ENCODE measurements at regions not wholly inside any gene's neighbourhood (a gene's known extent, or its start where the extent isn't known, plus 50 kb on each side); places are given as distances from the start of the nearest gene placed in this dataset.
"Not testable (repeated sequence)": the region's sequence is repeated elsewhere in the genome, so short reads cannot be mapped to it uniquely, and the experiment has no call there.

GRCh38 chr5:90047113-90047512, 362.4 kb downstream of the CETN3 start:
- Histone ChIP-seq H2BK12ac (ENCODE audit: low read length) (no peak overlapping the region), H3K27me3 (ENCODE audit: control insufficient read depth in 3 of 3, insufficient read depth in 3 of 3, low read depth in 1 of 3, low read length in 3 of 3) (no peaks in the 10 kb centered on the region), H4K8ac (ENCODE audit: low read depth, low read length) (no peak overlapping the region), H4K91ac (ENCODE audit: low read depth, low read length, poor library complexity) (no peak overlapping the region), H3K9me3 (replicated peaks in 1 of 2; ENCODE audit: control insufficient read depth in 2 of 2, insufficient read depth in 1 of 2, low read depth in 1 of 2, low read length in 2 of 2) (peaks cover 0 to 3% of the 10 kb centered on the region in 2 donors), H2BK120ac (ENCODE audit: low read depth, low read length) (no peak overlapping the region), H3K4me3 (ENCODE audit: low read length in 2 of 2) (no peak overlapping the region), H2AFZ (ENCODE audit: low read length) (no peak overlapping the region), H3K27ac (replicated peaks; ENCODE audit: low read length) (no peak overlapping the region), H2AK5ac (ENCODE audit: low read depth, low read length) (no peak overlapping the region), H2BK5ac (ENCODE audit: low read length) (no peak overlapping the region), H3K79me1 (ENCODE audit: low read depth, low read length) (no peaks in the 10 kb centered on the region), H2BK15ac (ENCODE audit: low read length) (no peak overlapping the region), H3K14ac (ENCODE audit: low read length) (no peak overlapping the region), H3K4ac (ENCODE audit: low read length) (no peak overlapping the region), H3K9ac (ENCODE audit: low read depth, low read length, poor library complexity) (no peak overlapping the region), H3K4me2 (ENCODE audit: insufficient read depth, low read length, poor library complexity, severe bottlenecking) (no peak overlapping the region), H3K23ac (ENCODE audit: low read depth, low read length, poor library complexity) (no peak overlapping the region), H3K18ac (ENCODE audit: low read length) (no peak overlapping the region), H3K36me3 (replicated peaks in 1 of 2; ENCODE audit: control insufficient read depth in 2 of 2, insufficient read depth in 2 of 2, low read length in 2 of 2) (no peaks in the 10 kb centered on the region), H3K4me1 (ENCODE audit: control insufficient read depth in 2 of 2, insufficient read depth in 1 of 2, low read depth in 1 of 2, low read length in 2 of 2) (no peaks in the 10 kb centered on the region)
- no CpG with 5 or more reads among the region's 5 CpGs for WGBS, 2 donors (ENCODE audit: extremely low coverage in 2 of 2, insufficient read length in 2 of 2, insufficient replicate concordance in 1 of 2)
- DNase-seq (ENCODE audit: low spot score): no peak

GRCh38 chr5:90040082-90040481, 369.5 kb downstream of the CETN3 start:
- H3K9me3 ChIP-seq (replicated peaks in 1 of 2; ENCODE audit: control insufficient read depth in 2 of 2, insufficient read depth in 1 of 2, low read depth in 1 of 2, low read length in 2 of 2); H2BK120ac ChIP-seq (ENCODE audit: low read depth, low read length); H3K36me3 ChIP-seq (replicated peaks in 1 of 2; ENCODE audit: control insufficient read depth in 2 of 2, insufficient read depth in 2 of 2, low read length in 2 of 2); H4K8ac ChIP-seq (ENCODE audit: low read depth, low read length); H3K4me3 ChIP-seq (ENCODE audit: low read length in 2 of 2); H3K27ac ChIP-seq (replicated peaks; ENCODE audit: low read length); H3K27me3 ChIP-seq (ENCODE audit: control insufficient read depth in 3 of 3, insufficient read depth in 3 of 3, low read depth in 1 of 3, low read length in 3 of 3); H3K18ac ChIP-seq (ENCODE audit: low read length); H2AFZ ChIP-seq (ENCODE audit: low read length); H2BK5ac ChIP-seq (ENCODE audit: low read length); H3K23ac ChIP-seq (ENCODE audit: low read depth, low read length, poor library complexity); H3K79me1 ChIP-seq (ENCODE audit: low read depth, low read length); DNase-seq (ENCODE audit: low spot score); H3K4me1 ChIP-seq (ENCODE audit: control insufficient read depth in 2 of 2, insufficient read depth in 1 of 2, low read depth in 1 of 2, low read length in 2 of 2); H2BK15ac ChIP-seq (ENCODE audit: low read length); H3K4me2 ChIP-seq (ENCODE audit: insufficient read depth, low read length, poor library complexity, severe bottlenecking); H2AK5ac ChIP-seq (ENCODE audit: low read depth, low read length); H3K9ac ChIP-seq (ENCODE audit: low read depth, low read length, poor library complexity); H3K4ac ChIP-seq (ENCODE audit: low read length); H3K14ac ChIP-seq (ENCODE audit: low read length); H4K91ac ChIP-seq (ENCODE audit: low read depth, low read length, poor library complexity); H2BK12ac ChIP-seq (ENCODE audit: low read length): not testable (repeated sequence)
- no CpG with 5 or more reads among the region's 4 CpGs for WGBS, 2 donors (ENCODE audit: extremely low coverage in 2 of 2, insufficient read length in 2 of 2, insufficient replicate concordance in 1 of 2)

DNA sequence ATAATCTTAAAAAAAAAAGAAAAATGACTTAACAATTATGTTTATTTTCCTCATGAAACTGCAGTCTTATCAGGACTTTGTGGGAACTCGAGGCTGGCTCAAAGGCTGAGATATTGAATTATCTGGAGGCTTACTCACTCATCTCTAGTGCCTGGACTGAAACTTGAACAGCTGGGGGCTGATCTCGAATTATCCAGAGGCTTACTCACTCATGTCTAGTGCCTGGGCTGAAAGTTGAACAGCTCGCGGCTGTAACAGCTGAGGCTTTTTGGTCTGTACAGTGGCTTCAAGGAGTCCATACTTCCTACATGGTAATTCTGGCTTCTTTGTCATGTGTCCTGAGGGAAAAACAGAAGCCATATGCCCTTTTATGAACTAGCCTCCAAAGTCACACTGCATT, 371.9 kb downstream of the CETN3 start:
- no peaks in the 10 kb centered on the region for H3K79me1 ChIP-seq (ENCODE audit: low read depth, low read length)
- H3K9ac ChIP-seq (ENCODE audit: low read depth, low read length, poor library complexity): no peak overlapping the region
- H2AK5ac ChIP-seq (ENCODE audit: low read depth, low read length): no peak overlapping the region
- WGBS, 2 donors (ENCODE audit: extremely low coverage in 2 of 2, insufficient read length in 2 of 2, insufficient replicate concordance in 1 of 2): no CpG with 5 or more reads among the region's 4 CpGs
- H2BK15ac ChIP-seq (ENCODE audit: low read length): no peak overlapping the region
- no peaks in the 10 kb centered on the region for H3K27me3 ChIP-seq (ENCODE audit: control insufficient read depth in 3 of 3, insufficient read depth in 3 of 3, low read depth in 1 of 3, low read length in 3 of 3)
- H3K27ac ChIP-seq (replicated peaks; ENCODE audit: low read length): no peak overlapping the region
- H3K23ac ChIP-seq (ENCODE audit: low read depth, low read length, poor library complexity): no peak overlapping the region
- H3K9me3 ChIP-seq (replicated peaks in 1 of 2; ENCODE audit: control insufficient read depth in 2 of 2, insufficient read depth in 1 of 2, low read depth in 1 of 2, low read length in 2 of 2): no peaks in the 10 kb centered on the region
- no peaks in the 10 kb centered on the region for H3K36me3 ChIP-seq (replicated peaks in 1 of 2; ENCODE audit: control insufficient read depth in 2 of 2, insufficient read depth in 2 of 2, low read length in 2 of 2)
- H3K14ac ChIP-seq (ENCODE audit: low read length): no peak overlapping the region
- H4K8ac ChIP-seq (ENCODE audit: low read depth, low read length): no peak overlapping the region
- H2BK12ac ChIP-seq (ENCODE audit: low read length): no peak overlapping the region
- H2BK5ac ChIP-seq (ENCODE audit: low read length): no peak overlapping the region
- no peak overlapping the region for H3K18ac ChIP-seq (ENCODE audit: low read length)
- H3K4me3 ChIP-seq (ENCODE audit: low read length in 2 of 2): no peak overlapping the region
- H3K4me2 ChIP-seq (ENCODE audit: insufficient read depth, low read length, poor library complexity, severe bottlenecking): no peak overlapping the region
- H2AFZ ChIP-seq (ENCODE audit: low read length): no peak overlapping the region
- DNase-seq (ENCODE audit: low spot score): no peak
- no peaks in the 10 kb centered on the region for H3K4me1 ChIP-seq (ENCODE audit: control insufficient read depth in 2 of 2, insufficient read depth in 1 of 2, low read depth in 1 of 2, low read length in 2 of 2)
- H2BK120ac ChIP-seq (ENCODE audit: low read depth, low read length): no peak overlapping the region
- H4K91ac ChIP-seq (ENCODE audit: low read depth, low read length, poor library complexity): no peak overlapping the region
- no peak overlapping the region for H3K4ac ChIP-seq (ENCODE audit: low read length)

GRCh38 chr5:90022711-90023053, 386.9 kb downstream of the CETN3 start:
- no peak overlapping the region for H3K4me3 ChIP-seq (ENCODE audit: low read length in 2 of 2)
- H3K9me3 ChIP-seq (replicated peaks in 1 of 2; ENCODE audit: control insufficient read depth in 2 of 2, insufficient read depth in 1 of 2, low read depth in 1 of 2, low read length in 2 of 2): no peaks in the 10 kb centered on the region
- H3K27me3 ChIP-seq (ENCODE audit: control insufficient read depth in 3 of 3, insufficient read depth in 3 of 3, low read depth in 1 of 3, low read length in 3 of 3): no peaks in the 10 kb centered on the region
- H3K18ac ChIP-seq (ENCODE audit: low read length): no peak overlapping the region
- no peak overlapping the region for H3K14ac ChIP-seq (ENCODE audit: low read length)
- no peak overlapping the region for H3K4me2 ChIP-seq (ENCODE audit: insufficient read depth, low read length, poor library complexity, severe bottlenecking)
- no peak overlapping the region for H2BK120ac ChIP-seq (ENCODE audit: low read depth, low read length)
- no peak overlapping the region for H2AK5ac ChIP-seq (ENCODE audit: low read depth, low read length)
- no peak overlapping the region for H3K4ac ChIP-seq (ENCODE audit: low read length)
- H3K9ac ChIP-seq (ENCODE audit: low read depth, low read length, poor library complexity): no peak overlapping the region
- no peak overlapping the region for H3K27ac ChIP-seq (replicated peaks; ENCODE audit: low read length)
- no peaks in the 10 kb centered on the region for H3K79me1 ChIP-seq (ENCODE audit: low read depth, low read length)
- H3K4me1 ChIP-seq (ENCODE audit: control insufficient read depth in 2 of 2, insufficient read depth in 1 of 2, low read depth in 1 of 2, low read length in 2 of 2): no peaks in the 10 kb centered on the region
- H3K23ac ChIP-seq (ENCODE audit: low read depth, low read length, poor library complexity): no peak overlapping the region
- H2BK12ac ChIP-seq (ENCODE audit: low read length): no peak overlapping the region
- no peak overlapping the region for H4K8ac ChIP-seq (ENCODE audit: low read depth, low read length)
- H2BK15ac ChIP-seq (ENCODE audit: low read length): no peak overlapping the region
- H3K36me3 ChIP-seq (replicated peaks in 1 of 2; ENCODE audit: control insufficient read depth in 2 of 2, insufficient read depth in 2 of 2, low read length in 2 of 2): no peaks in the 10 kb centered on the region
- no peak for DNase-seq (ENCODE audit: low spot score)
- no peak overlapping the region for H4K91ac ChIP-seq (ENCODE audit: low read depth, low read length, poor library complexity)
- H2AFZ ChIP-seq (ENCODE audit: low read length): no peak overlapping the region
- H2BK5ac ChIP-seq (ENCODE audit: low read length): no peak overlapping the region

Data from neuronal stem cell (in vitro differentiated cells).